Activated B cell treated with CpG ODN at 0.5 μM for 24 hours (primary cell): ENCODE measurements at regions not wholly inside any gene's neighbourhood (a gene's known extent, or its start where the extent isn't known, plus 50 kb on each side); places are given as distances from the start of the nearest gene placed in this dataset.

Experiments used
- ATAC-seq: fragments of 200-7000 bp; cut with Tn5 transposase; one replicate; pipeline ENCODE4 v1.10.0; 2021; ENCODE audit warnings: low read depth, mild to moderate bottlenecking, moderate library complexity
- CTCF ChIA-PET: fragments of 350-600 bp; sonication (Branson Sonifier 250); formaldehyde crosslinking; loops from one replicate; lab custom pipeline; 2021; ENCODE audit warnings: antibody characterized with exemption; lab: Charles Lee
- POLR2A ChIA-PET: fragments of 350-600 bp; sonication (Branson Sonifier 250); formaldehyde crosslinking; loops from one replicate; lab custom pipeline; 2021; ENCODE audit warnings: antibody characterized with exemption; lab: Charles Lee
- DNase-seq: peaks from one replicate; pipeline ENCODE4 v3.0.0; 2022
- H3K27ac Mint-ChIP-seq: one replicate; pipeline ENCODE4 v1.8.0; 2020; ENCODE audit warnings: mixed read lengths
- H3K27me3 Mint-ChIP-seq: one replicate; pipeline ENCODE4 v1.8.0; 2021; ENCODE audit warnings: mixed read lengths
- H3K36me3 Mint-ChIP-seq: one replicate; pipeline ENCODE4 v1.8.0; 2021; ENCODE audit warnings: low read depth, mixed read lengths
- H3K4me1 Mint-ChIP-seq: one replicate; pipeline ENCODE4 v1.8.0; 2021; ENCODE audit warnings: mixed read lengths
- H3K4me3 Mint-ChIP-seq: one replicate; pipeline ENCODE4 v1.8.0; 2020; ENCODE audit warnings: mild to moderate bottlenecking, mixed read lengths
- H3K9me3 Mint-ChIP-seq: one replicate; pipeline ENCODE4 v1.8.0; 2020; ENCODE audit warnings: mixed read lengths
- CTCF ChIP-seq: fragments of 200-600 bp; IDR thresholded peaks from one replicate; pipeline ENCODE4 v1.8.0; 2022; ENCODE audit warnings: antibody characterized with exemption, mild to moderate bottlenecking
- intact Hi-C: fragments of 100-400 bp; cut with micrococcal nuclease; formaldehyde crosslinking; loops from one replicate; pipeline ENCODE4 v1.15.1; 2024

GRCh38 chr11:32215157-32215556, 124.3 kb downstream of the RCN1 start:
- ATAC-seq (no peak), DNase-seq (no peak)
- intact Hi-C loops: no loop called here
- ChIA-PET CTCF (no interaction called here), POLR2A (no interaction called here)
- no peaks in the 10 kb centered on the region for H3K27me3 Mint-ChIP-seq
- no peaks in the 10 kb centered on the region for H3K9me3 Mint-ChIP-seq
- TF ChIP-seq CTCF: no peak
- no peaks in the 10 kb centered on the region for H3K36me3 Mint-ChIP-seq
- no peak overlapping the region for H3K27ac Mint-ChIP-seq
- H3K4me1 Mint-ChIP-seq: no peaks in the 10 kb centered on the region
- H3K4me3 Mint-ChIP-seq: no peak overlapping the region

GRCh38 chr11:32216749-32217148, 125.9 kb downstream of the RCN1 start:
- no peak overlapping the region for H3K4me3 Mint-ChIP-seq
- ATAC-seq: no peak
- DNase-seq: no peak
- POLR2A ChIA-PET: no interaction called here
- no peaks in the 10 kb centered on the region for H3K9me3 Mint-ChIP-seq
- H3K36me3 Mint-ChIP-seq: no peaks in the 10 kb centered on the region
- CTCF ChIA-PET: no interaction called here
- TF ChIP-seq CTCF: no peak
- no peaks in the 10 kb centered on the region for H3K27me3 Mint-ChIP-seq
- intact Hi-C loops: no loop called here
- H3K27ac Mint-ChIP-seq: no peak overlapping the region
- no peaks in the 10 kb centered on the region for H3K4me1 Mint-ChIP-seq

- no peaks in the 10 kb centered on the region for H3K9me3 Mint-ChIP-seq
- no peaks in the 10 kb centered on the region for H3K27me3 Mint-ChIP-seq
- DNase-seq (no peak), ATAC-seq (no peak)
- TF ChIP-seq CTCF: no peak
- no peaks in the 10 kb centered on the region for H3K4me1 Mint-ChIP-seq
- H3K27ac Mint-ChIP-seq: no peak overlapping the region
- ChIA-PET POLR2A (no interaction called here), CTCF (no interaction called here)
- H3K36me3 Mint-ChIP-seq: no peaks in the 10 kb centered on the region
- intact Hi-C loops: no loop called here
- no peak overlapping the region for H3K4me3 Mint-ChIP-seq
These were observed 128.4 kb downstream of the RCN1 start for GRCh38 chr11:32219320-32219719.

- no peak for ATAC-seq
- Mint-ChIP-seq H3K4me3 (no peak overlapping the region), H3K27ac (no peak overlapping the region), H3K4me1 (no peaks in the 10 kb centered on the region), H3K36me3 (no peaks in the 10 kb centered on the region), H3K9me3 (no peaks in the 10 kb centered on the region), H3K27me3 (no peaks in the 10 kb centered on the region)
- DNase-seq: no peak
- no peak for TF ChIP-seq CTCF
- ChIA-PET CTCF (no interaction called here), POLR2A (no interaction called here)
- intact Hi-C loops: no loop called here
These were observed 130.7 kb downstream of the RCN1 start for GRCh38 chr11:32221476-32222032.

- DNase-seq (no peak), ATAC-seq (no peak)
- ChIA-PET CTCF (no interaction called here), POLR2A (no interaction called here)
- Mint-ChIP-seq H3K4me1 (no peaks in the 10 kb centered on the region), H3K27me3 (no peaks in the 10 kb centered on the region), H3K27ac (no peak overlapping the region), H3K9me3 (no peaks in the 10 kb centered on the region), H3K4me3 (no peak overlapping the region), H3K36me3 (no peaks in the 10 kb centered on the region)
- TF ChIP-seq CTCF: no peak
- intact Hi-C loops: no loop called here
These were observed 133.7 kb downstream of the RCN1 start for GRCh38 chr11:32224580-32224979.
